Suppressor macrophage (primary cell): ENCODE measurements at regions not wholly inside any gene's neighbourhood (a gene's known extent, or its start where the extent isn't known, plus 50 kb on each side); places are given as distances from the start of the nearest gene placed in this dataset.

Experiments used
- DNase-seq, 4 experiments: peaks; one replicate each; pipeline ENCODE4 v3.0.0-alpha.2; 2020 to 2022

- DNase-seq, result no peak
These were observed 193.9 kb downstream of the ICE1 start for GRCh38 chr5:5616247-5616895.

- no peak for DNase-seq
These were observed 193.1 kb downstream of the ICE1 start for GRCh38 chr5:5615569-5615968.

GRCh38 chr5:5613261-5613990 is 190.9 kb downstream of the ICE1 start:
- DNase-seq, result no peak

- DNase-seq, result no peak
These were observed 189.6 kb downstream of the ICE1 start for GRCh38 chr5:5612096-5612495.

GRCh38 chr5:5609935-5610334 is 187.5 kb downstream of the ICE1 start:
- no peak for DNase-seq

- DNase-seq, result peak in 1 of 4 experiments; percentile 3
These were observed 182.8 kb downstream of the ICE1 start for GRCh38 chr5:5605170-5605764.

GRCh38 chr5:5602554-5602953 is 180.1 kb downstream of the ICE1 start:
- DNase-seq, result no peak

- no peak for DNase-seq
These were observed 176.2 kb downstream of the ICE1 start for GRCh38 chr5:5598547-5599113.

- no peak for DNase-seq
These were observed 170.9 kb downstream of the ICE1 start for GRCh38 chr5:5593391-5593790.

- no peak for DNase-seq
These were observed 170.1 kb downstream of the ICE1 start for GRCh38 chr5:5592541-5592940.

GRCh38 chr5:5591567-5591966 is 169.1 kb downstream of the ICE1 start:
- no peak for DNase-seq

- DNase-seq, result no peak
These were observed 167.4 kb downstream of the ICE1 start for GRCh38 chr5:5589857-5590256.

- no peak for DNase-seq
These were observed 166.7 kb downstream of the ICE1 start for GRCh38 chr5:5588887-5589826.

GRCh38 chr5:5588386-5588785 is 165.9 kb downstream of the ICE1 start:
- DNase-seq, result no peak

- no peak for DNase-seq
These were observed 165.0 kb downstream of the ICE1 start for GRCh38 chr5:5587474-5587873.

GRCh38 chr5:5586721-5587120 is 164.2 kb downstream of the ICE1 start:
- DNase-seq, result no peak

- DNase-seq, result no peak
These were observed 163.4 kb downstream of the ICE1 start for GRCh38 chr5:5585751-5586341.

GRCh38 chr5:5584751-5585150 is 162.3 kb downstream of the ICE1 start:
- DNase-seq, result no peak

- DNase-seq, result no peak
These were observed 161.8 kb downstream of the ICE1 start for GRCh38 chr5:5584236-5584745.

- no peak for DNase-seq
These were observed 161.4 kb downstream of the ICE1 start for GRCh38 chr5:5583832-5584231.

- DNase-seq, result no peak
These were observed 160.7 kb downstream of the ICE1 start for GRCh38 chr5:5583023-5583765.
